HEK293 (cell line): ENCODE measurements at regions not wholly inside any gene's neighbourhood (a gene's known extent, or its start where the extent isn't known, plus 50 kb on each side); places are given as distances from the start of the nearest gene placed in this dataset.

Source experiments
- CTCF ChIA-PET: fragments of 350-600 bp; formaldehyde crosslinking; extraction: SDS; loops from one replicate; lab custom pipeline; 2021; ENCODE audit warnings: antibody characterized with exemption; lab: Yijun Ruan, JAX
- POLR2A ChIA-PET: fragments of 300-600 bp; formaldehyde crosslinking; extraction: SDS; loops from one replicate; lab custom pipeline; 2020; ENCODE audit warnings: antibody characterized with exemption, inconsistent platforms; lab: Yijun Ruan, JAX
- H3K27ac ChIP-seq: fragments of 200-500 bp; sonication (Bioruptor generic); 2 replicates; pipeline ENCODE4 v1.5.1; 2014; ENCODE audit warnings: low read depth, low read length, control low read depth, inconsistent platforms; ENCODE audit errors: extremely low read depth
- H3K36me3 ChIP-seq, 2 experiments: fragments of 200-500 bp in 1 of 2; sonication (Bioruptor generic) in 1 of 2; 1 replicate in 1 of 2; 2 replicates in 1 of 2; pipeline ENCODE4 v1.5.1; 2014 to 2017; ENCODE audit warnings: inconsistent platforms in 2 of 2, low read length in 2 of 2; ENCODE audit not compliant: control insufficient read depth in 2 of 2, insufficient read depth in 1 of 2
- H3K4me1 ChIP-seq: fragments of 200-500 bp; sonication (Bioruptor generic); 2 replicates; pipeline ENCODE4 v1.5.1; 2014; ENCODE audit warnings: mild to moderate bottlenecking, low read length, inconsistent platforms; ENCODE audit not compliant: control insufficient read depth, insufficient read depth
- H3K4me3 ChIP-seq: 2 replicates; pipeline ENCODE4 v1.5.1; 2011; ENCODE audit warnings: low read depth, mild to moderate bottlenecking, control low read depth, low read length, moderate library complexity
- H3K9me3 ChIP-seq: fragments of 200-500 bp; sonication (Bioruptor generic); 2 replicates; pipeline ENCODE4 v1.5.1; 2014; ENCODE audit warnings: low read depth, low read length, inconsistent platforms; ENCODE audit not compliant: control insufficient read depth, insufficient read depth
- BCL11A ChIP-seq: fragments of 450-650 bp; formaldehyde crosslinking; IDR thresholded peaks from 2 replicates; pipeline ENCODE4 v1.5.1; 2016; ENCODE audit warnings: low read depth, missing biosample characterization, missing genetic modification characterization
- HOXA7 ChIP-seq: sonication (generic); formaldehyde crosslinking; IDR thresholded peaks from 2 replicates; pipeline ENCODE4 v1.8.1; 2022; ENCODE audit warnings: missing genetic modification reagents, borderline replicate concordance
- KLF16 ChIP-seq: fragments of 450-650 bp; formaldehyde crosslinking; IDR thresholded peaks from 2 replicates; pipeline ENCODE4 v1.5.1; 2017; ENCODE audit warnings: missing biosample characterization, missing genetic modification characterization
- ZIC2 ChIP-seq: fragments of 450-650 bp; formaldehyde crosslinking; IDR thresholded peaks from 2 replicates; pipeline ENCODE4 v1.5.1; 2016; ENCODE audit warnings: missing biosample characterization, missing genetic modification characterization
- ZNF132 ChIP-seq: fragments of 450-650 bp; formaldehyde crosslinking; IDR thresholded peaks from 2 replicates; pipeline ENCODE4 v1.5.1; 2017; ENCODE audit warnings: missing biosample characterization, missing genetic modification characterization, borderline replicate concordance
- ZNF138 ChIP-seq: fragments of 450-650 bp; formaldehyde crosslinking; IDR thresholded peaks from 2 replicates; pipeline ENCODE4 v1.5.1; 2016; ENCODE audit warnings: missing biosample characterization, missing genetic modification characterization, borderline replicate concordance
- ZNF140 ChIP-seq: fragments of 450-650 bp; formaldehyde crosslinking; IDR thresholded peaks from 2 replicates; pipeline ENCODE4 v1.5.1; 2016; ENCODE audit warnings: missing biosample characterization, missing genetic modification characterization
- ZNF221 ChIP-seq: fragments of 450-650 bp; formaldehyde crosslinking; IDR thresholded peaks from 2 replicates; pipeline ENCODE4 v1.5.1; 2017; ENCODE audit warnings: missing biosample characterization, missing genetic modification characterization, borderline replicate concordance
- ZNF266 ChIP-seq: fragments of 450-650 bp; formaldehyde crosslinking; IDR thresholded peaks from 2 replicates; pipeline ENCODE4 v1.5.1; 2016; ENCODE audit warnings: missing biosample characterization, missing genetic modification characterization, low read depth
- ZNF426 ChIP-seq: fragments of 450-650 bp; formaldehyde crosslinking; IDR thresholded peaks from 2 replicates; pipeline ENCODE4 v1.5.1; 2017; ENCODE audit warnings: missing biosample characterization, missing genetic modification characterization, mild to moderate bottlenecking, inconsistent platforms, moderate library complexity
- ZNF510 ChIP-seq: fragments of 450-650 bp; formaldehyde crosslinking; IDR thresholded peaks from 2 replicates; pipeline ENCODE4 v1.5.1; 2018; ENCODE audit warnings: mild to moderate bottlenecking, missing genetic modification characterization, missing biosample characterization; ENCODE audit not compliant: insufficient replicate concordance
- ZNF560 ChIP-seq: fragments of 450-650 bp; formaldehyde crosslinking; IDR thresholded peaks from 2 replicates; pipeline ENCODE4 v1.5.1; 2017; ENCODE audit warnings: missing biosample characterization, missing genetic modification characterization, borderline replicate concordance
- ZNF600 ChIP-seq: fragments of 450-650 bp; formaldehyde crosslinking; IDR thresholded peaks from 2 replicates; pipeline ENCODE4 v1.5.1; 2016; ENCODE audit warnings: missing biosample characterization, missing genetic modification characterization
- ZNF677 ChIP-seq: fragments of 450-650 bp; IDR thresholded peaks from 2 replicates; pipeline ENCODE4 v1.5.0; 2018; ENCODE audit warnings: missing biosample characterization, mild to moderate bottlenecking, missing genetic modification characterization, moderate library complexity
- ZNF707 ChIP-seq: fragments of 450-650 bp; formaldehyde crosslinking; IDR thresholded peaks from 2 replicates; pipeline ENCODE4 v1.5.1; 2016; ENCODE audit warnings: missing biosample characterization, missing genetic modification characterization
- TF ChIP-seq, protein P1 (sequence below): fragments of 450-650 bp; formaldehyde crosslinking; IDR thresholded peaks from 2 replicates; pipeline ENCODE4 v1.5.1; 2017; ENCODE audit warnings: missing biosample characterization, missing genetic modification characterization
- TF ChIP-seq, protein P2 (sequence below): fragments of 450-650 bp; formaldehyde crosslinking; conservative IDR thresholded peaks from 2 replicates; pipeline ENCODE4 v1.5.1; 2016; ENCODE audit warnings: low read depth, missing biosample characterization, missing genetic modification characterization
- TF ChIP-seq, protein P3 (sequence below): fragments of 450-650 bp; formaldehyde crosslinking; IDR thresholded peaks from 2 replicates; pipeline ENCODE4 v1.5.1; 2016; ENCODE audit warnings: missing biosample characterization, missing genetic modification characterization
- TF ChIP-seq, protein P4 (sequence below): fragments of 450-650 bp; formaldehyde crosslinking; IDR thresholded peaks from 2 replicates; pipeline ENCODE4 v1.5.1; 2016; ENCODE audit warnings: missing biosample characterization, missing genetic modification characterization
- TF ChIP-seq, protein P5 (sequence below): fragments of 450-650 bp; formaldehyde crosslinking; IDR thresholded peaks from 2 replicates; pipeline ENCODE4 v1.5.1; 2016; ENCODE audit warnings: missing biosample characterization, missing genetic modification characterization, borderline replicate concordance

DNA sequence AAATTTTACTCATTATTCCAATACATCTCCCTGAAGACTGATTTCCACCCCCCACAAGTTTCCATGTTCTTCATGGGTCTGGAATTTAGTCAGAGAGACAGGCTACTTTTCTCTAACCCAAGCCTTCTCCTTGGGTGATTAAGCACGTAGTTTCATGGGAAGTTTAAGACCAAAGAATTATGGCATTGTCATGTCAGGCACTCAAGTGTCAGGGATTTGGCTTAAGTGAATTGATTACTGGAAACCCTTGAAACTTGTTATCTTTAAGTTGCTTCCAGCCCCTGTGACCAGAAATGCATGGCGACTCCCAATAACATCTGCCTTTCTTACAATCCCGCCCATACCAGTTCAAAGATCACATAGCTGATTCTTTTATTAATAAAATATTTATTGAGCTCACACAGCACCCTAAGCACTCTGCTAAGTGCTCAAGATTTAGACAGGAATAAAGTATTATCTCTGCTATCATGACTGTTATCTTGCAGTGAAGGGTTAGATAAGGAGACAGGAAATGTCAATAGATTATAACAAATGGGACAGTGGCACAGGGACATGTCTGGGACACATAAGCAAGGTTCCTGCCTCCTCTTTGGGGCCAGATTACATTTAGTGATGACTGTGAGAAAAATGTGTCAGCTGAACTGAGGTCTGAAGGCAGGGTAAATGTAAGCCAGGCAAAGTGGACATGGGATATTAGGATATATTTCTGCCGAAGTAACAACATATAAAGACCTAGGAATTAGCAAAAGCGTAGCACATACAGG lies 241.2 kb upstream of the TNC start (continued):
- TF ChIP-seq, protein P1, sequence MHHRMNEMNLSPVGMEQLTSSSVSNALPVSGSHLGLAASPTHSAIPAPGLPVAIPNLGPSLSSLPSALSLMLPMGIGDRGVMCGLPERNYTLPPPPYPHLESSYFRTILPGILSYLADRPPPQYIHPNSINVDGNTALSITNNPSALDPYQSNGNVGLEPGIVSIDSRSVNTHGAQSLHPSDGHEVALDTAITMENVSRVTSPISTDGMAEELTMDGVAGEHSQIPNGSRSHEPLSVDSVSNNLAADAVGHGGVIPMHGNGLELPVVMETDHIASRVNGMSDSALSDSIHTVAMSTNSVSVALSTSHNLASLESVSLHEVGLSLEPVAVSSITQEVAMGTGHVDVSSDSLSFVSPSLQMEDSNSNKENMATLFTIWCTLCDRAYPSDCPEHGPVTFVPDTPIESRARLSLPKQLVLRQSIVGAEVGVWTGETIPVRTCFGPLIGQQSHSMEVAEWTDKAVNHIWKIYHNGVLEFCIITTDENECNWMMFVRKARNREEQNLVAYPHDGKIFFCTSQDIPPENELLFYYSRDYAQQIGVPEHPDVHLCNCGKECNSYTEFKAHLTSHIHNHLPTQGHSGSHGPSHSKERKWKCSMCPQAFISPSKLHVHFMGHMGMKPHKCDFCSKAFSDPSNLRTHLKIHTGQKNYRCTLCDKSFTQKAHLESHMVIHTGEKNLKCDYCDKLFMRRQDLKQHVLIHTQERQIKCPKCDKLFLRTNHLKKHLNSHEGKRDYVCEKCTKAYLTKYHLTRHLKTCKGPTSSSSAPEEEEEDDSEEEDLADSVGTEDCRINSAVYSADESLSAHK = no peak
- no peak for TF ChIP-seq ZIC2
- TF ChIP-seq, protein P2, sequence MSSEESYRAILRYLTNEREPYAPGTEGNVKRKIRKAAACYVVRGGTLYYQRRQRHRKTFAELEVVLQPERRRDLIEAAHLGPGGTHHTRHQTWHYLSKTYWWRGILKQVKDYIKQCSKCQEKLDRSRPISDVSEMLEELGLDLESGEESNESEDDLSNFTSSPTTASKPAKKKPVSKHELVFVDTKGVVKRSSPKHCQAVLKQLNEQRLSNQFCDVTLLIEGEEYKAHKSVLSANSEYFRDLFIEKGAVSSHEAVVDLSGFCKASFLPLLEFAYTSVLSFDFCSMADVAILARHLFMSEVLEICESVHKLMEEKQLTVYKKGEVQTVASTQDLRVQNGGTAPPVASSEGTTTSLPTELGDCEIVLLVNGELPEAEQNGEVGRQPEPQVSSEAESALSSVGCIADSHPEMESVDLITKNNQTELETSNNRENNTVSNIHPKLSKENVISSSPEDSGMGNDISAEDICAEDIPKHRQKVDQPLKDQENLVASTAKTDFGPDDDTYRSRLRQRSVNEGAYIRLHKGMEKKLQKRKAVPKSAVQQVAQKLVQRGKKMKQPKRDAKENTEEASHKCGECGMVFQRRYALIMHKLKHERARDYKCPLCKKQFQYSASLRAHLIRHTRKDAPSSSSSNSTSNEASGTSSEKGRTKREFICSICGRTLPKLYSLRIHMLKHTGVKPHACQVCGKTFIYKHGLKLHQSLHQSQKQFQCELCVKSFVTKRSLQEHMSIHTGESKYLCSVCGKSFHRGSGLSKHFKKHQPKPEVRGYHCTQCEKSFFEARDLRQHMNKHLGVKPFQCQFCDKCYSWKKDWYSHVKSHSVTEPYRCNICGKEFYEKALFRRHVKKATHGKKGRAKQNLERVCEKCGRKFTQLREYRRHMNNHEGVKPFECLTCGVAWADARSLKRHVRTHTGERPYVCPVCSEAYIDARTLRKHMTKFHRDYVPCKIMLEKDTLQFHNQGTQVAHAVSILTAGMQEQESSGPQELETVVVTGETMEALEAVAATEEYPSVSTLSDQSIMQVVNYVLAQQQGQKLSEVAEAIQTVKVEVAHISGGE = no peak

DNA sequence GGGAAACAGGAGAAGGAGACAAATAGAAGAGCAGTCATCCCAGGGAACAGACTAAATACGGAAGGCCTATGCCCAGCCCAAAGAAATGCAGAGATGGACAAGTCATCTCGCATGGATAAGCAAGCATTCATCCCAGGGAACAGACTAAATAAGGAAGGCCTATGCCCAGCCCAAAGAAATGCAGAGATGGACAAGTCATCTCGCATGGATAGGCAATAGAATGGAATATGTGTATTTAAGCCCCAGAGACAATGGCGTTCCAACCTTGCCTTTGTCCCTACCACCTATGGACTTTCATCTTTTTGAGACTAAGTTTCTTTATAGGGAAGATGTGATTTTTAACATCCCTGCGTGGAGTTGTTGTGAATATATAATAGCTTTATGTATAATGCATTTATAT lies 242.2 kb upstream of the TNC start:
- ChIA-PET POLR2A (interaction anchor here (1.2 kb wide), 1 partner anchor 36 kb away, joined by 3 read pairs; no protein-coding TSS in a partner anchor), CTCF (interaction anchor here (0.7 to 1.0 kb wide), 2 partner anchors 10 to 191 kb away, joined by 3 to 4 read pairs; no protein-coding TSS in a partner anchor)
- H3K4me3 ChIP-seq = no peak overlapping the region

DNA sequence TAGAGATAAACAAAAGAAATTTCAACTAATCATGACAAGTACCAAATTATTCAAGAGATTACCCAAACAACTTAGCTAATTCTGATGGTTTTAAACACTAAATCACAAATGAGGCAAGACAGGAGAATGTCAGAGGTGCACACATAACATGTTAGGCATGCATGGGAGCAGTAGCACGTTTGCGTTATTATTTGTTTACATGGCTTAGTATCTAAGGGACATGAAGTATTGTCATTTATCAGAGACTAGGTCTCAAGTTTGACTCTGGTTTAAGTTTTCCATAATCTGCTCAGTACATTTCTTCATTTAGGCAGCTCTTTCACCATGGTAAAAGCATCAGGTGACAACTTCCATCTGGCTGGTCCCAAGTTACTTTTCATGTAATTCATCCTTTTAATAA lies 244.1 kb upstream of the TNC start:
- H3K4me3 ChIP-seq = no peak overlapping the region
- POLR2A ChIA-PET = no interaction called here
- CTCF ChIA-PET = interaction anchor here (0.7 kb wide), 1 partner anchor 158 kb away, joined by 3 read pairs; no protein-coding TSS in a partner anchor
- H3K36me3 ChIP-seq = no peaks in the 10 kb centered on the region
- no peaks in the 10 kb centered on the region for H3K4me1 ChIP-seq
- no peak overlapping the region for H3K27ac ChIP-seq
- no peaks in the 10 kb centered on the region for H3K9me3 ChIP-seq
- TF ChIP-seq BCL11A = no peak
- TF ChIP-seq HOXA7 (CRISPR knock-in tag) = no peak
- TF ChIP-seq ZNF140 (tag by site-specific recombination) = no peak
- TF ChIP-seq ZNF266 (tag by site-specific recombination) = no peak
- TF ChIP-seq ZNF510 (tag by site-specific recombination) = no peak
- no peak for TF ChIP-seq ZNF707
- TF ChIP-seq ZNF132 (tag by site-specific recombination) = no peak
- TF ChIP-seq, protein P3, sequence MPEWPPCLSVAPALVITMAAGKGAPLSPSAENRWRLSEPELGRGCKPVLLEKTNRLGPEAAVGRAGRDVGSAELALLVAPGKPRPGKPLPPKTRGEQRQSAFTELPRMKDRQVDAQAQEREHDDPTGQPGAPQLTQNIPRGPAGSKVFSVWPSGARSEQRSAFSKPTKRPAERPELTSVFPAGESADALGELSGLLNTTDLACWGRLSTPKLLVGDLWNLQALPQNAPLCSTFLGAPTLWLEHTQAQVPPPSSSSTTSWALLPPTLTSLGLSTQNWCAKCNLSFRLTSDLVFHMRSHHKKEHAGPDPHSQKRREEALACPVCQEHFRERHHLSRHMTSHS = no peak
- no peak for TF ChIP-seq ZNF560 (tag by site-specific recombination)
- no peak for TF ChIP-seq ZNF138
- TF ChIP-seq ZNF677 = no peak
- TF ChIP-seq, protein P4, sequence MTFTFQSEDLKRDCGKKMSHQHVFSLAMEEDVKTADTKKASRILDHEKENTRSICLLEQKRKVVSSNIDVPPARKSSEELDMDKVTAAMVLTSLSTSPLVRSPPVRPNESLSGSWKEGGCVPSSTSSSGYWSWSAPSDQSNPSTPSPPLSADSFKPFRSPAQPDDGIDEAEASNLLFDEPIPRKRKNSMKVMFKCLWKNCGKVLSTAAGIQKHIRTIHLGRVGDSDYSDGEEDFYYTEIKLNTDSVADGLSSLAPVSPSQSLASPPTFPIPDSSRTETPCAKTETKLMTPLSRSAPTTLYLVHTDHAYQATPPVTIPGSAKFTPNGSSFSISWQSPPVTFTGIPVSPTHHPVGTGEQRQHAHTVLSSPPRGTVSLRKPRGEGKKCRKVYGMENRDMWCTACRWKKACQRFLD (tag by site-specific recombination) = no peak
- no peak for TF ChIP-seq ZNF600 (tag by site-specific recombination)
- no peak for TF ChIP-seq ZNF221 (tag by site-specific recombination)
- TF ChIP-seq, protein P5, sequence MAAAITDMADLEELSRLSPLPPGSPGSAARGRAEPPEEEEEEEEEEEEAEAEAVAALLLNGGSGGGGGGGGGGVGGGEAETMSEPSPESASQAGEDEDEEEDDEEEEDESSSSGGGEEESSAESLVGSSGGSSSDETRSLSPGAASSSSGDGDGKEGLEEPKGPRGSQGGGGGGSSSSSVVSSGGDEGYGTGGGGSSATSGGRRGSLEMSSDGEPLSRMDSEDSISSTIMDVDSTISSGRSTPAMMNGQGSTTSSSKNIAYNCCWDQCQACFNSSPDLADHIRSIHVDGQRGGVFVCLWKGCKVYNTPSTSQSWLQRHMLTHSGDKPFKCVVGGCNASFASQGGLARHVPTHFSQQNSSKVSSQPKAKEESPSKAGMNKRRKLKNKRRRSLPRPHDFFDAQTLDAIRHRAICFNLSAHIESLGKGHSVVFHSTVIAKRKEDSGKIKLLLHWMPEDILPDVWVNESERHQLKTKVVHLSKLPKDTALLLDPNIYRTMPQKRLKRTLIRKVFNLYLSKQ (tag by site-specific recombination) = no peak
- TF ChIP-seq KLF16 (tag by site-specific recombination) = no peak

More for the DNA sequence above, 242.2 kb upstream of the TNC start:
- Histone ChIP-seq H3K4me1 (no peaks in the 10 kb centered on the region), H3K36me3 (no peaks in the 10 kb centered on the region), H3K27ac (no peak overlapping the region), H3K9me3 (no peaks in the 10 kb centered on the region)
- TF ChIP-seq ZNF426 (tag by site-specific recombination) = no peak
